Astrocyte (in vitro differentiated cells and primary cell): ENCODE measurements at regions not wholly inside any gene's neighbourhood (a gene's known extent, or its start where the extent isn't known, plus 50 kb on each side); places are given as distances from the start of the nearest gene placed in this dataset.
"Not testable (repeated sequence)": the region's sequence is repeated elsewhere in the genome, so short reads cannot be mapped to it uniquely, and the experiment has no call there.

Source experiments
- DNase-seq: peaks from one replicate; pipeline ENCODE4 v3.0.0-alpha.2; 2010; ENCODE audit warnings: low read depth
- FAIRE-seq: peaks from 2 replicates; lab custom pipeline; 2011; peaks lifted over from hg19 to GRCh38; lab: Jason Lieb, UNC
- H2AFZ ChIP-seq: 2 replicates; pipeline ENCODE4 v1.6.0; 2012; ENCODE audit warnings: low read depth, low read length, inconsistent platforms
- H3K27ac ChIP-seq: 2 replicates; pipeline ENCODE4 v1.5.1; 2011; ENCODE audit warnings: low read depth, low read length, inconsistent platforms
- H3K27me3 ChIP-seq: 2 replicates; pipeline ENCODE4 v1.6.0; 2011; ENCODE audit warnings: low read length, inconsistent platforms; ENCODE audit not compliant: insufficient read depth
- H3K36me3 ChIP-seq: 2 replicates; pipeline ENCODE4 v1.5.1; 2011; ENCODE audit warnings: low read length, inconsistent platforms; ENCODE audit not compliant: insufficient read depth
- H3K4me1 ChIP-seq: 2 replicates; pipeline ENCODE4 v1.5.1; 2011; ENCODE audit warnings: low read length, inconsistent platforms; ENCODE audit not compliant: insufficient read depth
- H3K4me2 ChIP-seq: 2 replicates; pipeline ENCODE4 v1.6.0; 2012; ENCODE audit warnings: low read length, inconsistent platforms
- H3K4me3 ChIP-seq: 2 replicates; pipeline ENCODE4 v1.5.1; 2011; ENCODE audit warnings: low read depth, mild to moderate bottlenecking, low read length, inconsistent platforms; ENCODE audit not compliant: insufficient read depth
- H3K79me2 ChIP-seq: 2 replicates; pipeline ENCODE4 v1.6.0; 2012; ENCODE audit warnings: mild to moderate bottlenecking, low read length, inconsistent platforms; ENCODE audit not compliant: insufficient read depth
- H3K9ac ChIP-seq: 2 replicates; pipeline ENCODE4 v1.6.0; 2012; ENCODE audit warnings: mild to moderate bottlenecking, low read length, inconsistent platforms
- H3K9me3 ChIP-seq: 2 replicates; pipeline ENCODE4 v1.5.1; 2012; ENCODE audit warnings: low read depth, mild to moderate bottlenecking, low read length, inconsistent platforms; ENCODE audit not compliant: insufficient read depth
- H4K20me1 ChIP-seq: 2 replicates; pipeline ENCODE4 v1.6.0; 2012; ENCODE audit warnings: low read length, inconsistent platforms; ENCODE audit not compliant: insufficient read depth
- H3K27ac Mint-ChIP-seq: one replicate; pipeline ENCODE4 v1.8.0; 2021; ENCODE audit warnings: mild to moderate bottlenecking, mixed read lengths; ENCODE audit not compliant: unreplicated experiment
- H3K27me3 Mint-ChIP-seq: one replicate; pipeline ENCODE4 v1.8.0; 2021; ENCODE audit warnings: low read depth, mixed read lengths; ENCODE audit not compliant: unreplicated experiment
- H3K36me3 Mint-ChIP-seq: one replicate; pipeline ENCODE4 v1.8.0; 2021; ENCODE audit warnings: low read depth, mixed read lengths; ENCODE audit not compliant: unreplicated experiment
- H3K4me1 Mint-ChIP-seq: one replicate; pipeline ENCODE4 v1.8.0; 2021; ENCODE audit warnings: low read depth, mixed read lengths; ENCODE audit not compliant: unreplicated experiment
- H3K4me3 Mint-ChIP-seq: one replicate; pipeline ENCODE4 v1.8.0; 2021; ENCODE audit warnings: mild to moderate bottlenecking, moderate library complexity, mixed read lengths; ENCODE audit not compliant: unreplicated experiment
- H3K9me3 Mint-ChIP-seq: one replicate; pipeline ENCODE4 v1.8.0; 2021; ENCODE audit warnings: mild to moderate bottlenecking, mixed read lengths; ENCODE audit not compliant: unreplicated experiment
- EZH2 ChIP-seq: IDR thresholded peaks from 2 replicates; pipeline ENCODE4 v1.6.1; 2012; ENCODE audit warnings: mild to moderate bottlenecking, low read length, inconsistent platforms; ENCODE audit not compliant: insufficient read depth
- TF ChIP-seq, protein P1 (sequence below): IDR thresholded peaks from 2 replicates; pipeline ENCODE4 v1.5.1; 2011; ENCODE audit warnings: low read depth, mild to moderate bottlenecking, inconsistent platforms, low read length, moderate library complexity; ENCODE audit not compliant: insufficient read depth

DNA sequence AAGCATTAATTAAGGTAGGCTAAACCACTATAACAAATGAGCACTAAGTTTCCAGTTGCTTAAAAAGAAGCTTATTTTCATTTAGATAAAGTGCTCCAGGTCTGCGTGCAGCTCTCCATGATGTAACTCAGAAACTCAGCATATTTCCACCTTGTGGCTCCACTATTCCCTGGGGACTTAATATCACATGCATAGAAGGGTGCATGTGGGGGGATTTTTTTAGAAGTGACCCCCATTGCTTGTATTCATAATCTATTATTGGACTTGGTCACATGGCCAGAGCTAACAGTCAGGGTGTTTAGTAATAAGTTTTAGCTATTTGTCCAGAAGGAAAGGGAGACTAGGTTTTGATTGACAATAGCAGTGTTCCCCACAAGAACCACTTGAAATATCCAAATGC, 86.8 kb downstream of the TMCO5A start:
- no peaks in the 10 kb centered on the region for H3K9me3 ChIP-seq
- Mint-ChIP-seq H3K4me3 (no peak overlapping the region), H3K36me3 (no peaks in the 10 kb centered on the region), H3K27me3 (no peaks in the 10 kb centered on the region), H3K27ac (no peak overlapping the region), H3K4me1 (no peaks in the 10 kb centered on the region), H3K9me3 (peaks cover 5% of the 10 kb centered on the region)
- DNase-seq (no peak), FAIRE-seq (no peak)
- H3K27ac ChIP-seq: no peak overlapping the region
- H2AFZ ChIP-seq: no peak overlapping the region
- no peak overlapping the region for H3K4me3 ChIP-seq
- H3K9ac ChIP-seq: no peak overlapping the region
- H3K4me1 ChIP-seq: no peaks in the 10 kb centered on the region
- H3K36me3 ChIP-seq: no peaks in the 10 kb centered on the region
- H3K27me3 ChIP-seq: no peaks in the 10 kb centered on the region
- no peak overlapping the region for H3K4me2 ChIP-seq
- H3K79me2 ChIP-seq: no peaks in the 10 kb centered on the region
- no peak for TF ChIP-seq EZH2
- TF ChIP-seq, protein P1, sequence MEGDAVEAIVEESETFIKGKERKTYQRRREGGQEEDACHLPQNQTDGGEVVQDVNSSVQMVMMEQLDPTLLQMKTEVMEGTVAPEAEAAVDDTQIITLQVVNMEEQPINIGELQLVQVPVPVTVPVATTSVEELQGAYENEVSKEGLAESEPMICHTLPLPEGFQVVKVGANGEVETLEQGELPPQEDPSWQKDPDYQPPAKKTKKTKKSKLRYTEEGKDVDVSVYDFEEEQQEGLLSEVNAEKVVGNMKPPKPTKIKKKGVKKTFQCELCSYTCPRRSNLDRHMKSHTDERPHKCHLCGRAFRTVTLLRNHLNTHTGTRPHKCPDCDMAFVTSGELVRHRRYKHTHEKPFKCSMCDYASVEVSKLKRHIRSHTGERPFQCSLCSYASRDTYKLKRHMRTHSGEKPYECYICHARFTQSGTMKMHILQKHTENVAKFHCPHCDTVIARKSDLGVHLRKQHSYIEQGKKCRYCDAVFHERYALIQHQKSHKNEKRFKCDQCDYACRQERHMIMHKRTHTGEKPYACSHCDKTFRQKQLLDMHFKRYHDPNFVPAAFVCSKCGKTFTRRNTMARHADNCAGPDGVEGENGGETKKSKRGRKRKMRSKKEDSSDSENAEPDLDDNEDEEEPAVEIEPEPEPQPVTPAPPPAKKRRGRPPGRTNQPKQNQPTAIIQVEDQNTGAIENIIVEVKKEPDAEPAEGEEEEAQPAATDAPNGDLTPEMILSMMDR: no peak
- H4K20me1 ChIP-seq: no peaks in the 10 kb centered on the region

DNA sequence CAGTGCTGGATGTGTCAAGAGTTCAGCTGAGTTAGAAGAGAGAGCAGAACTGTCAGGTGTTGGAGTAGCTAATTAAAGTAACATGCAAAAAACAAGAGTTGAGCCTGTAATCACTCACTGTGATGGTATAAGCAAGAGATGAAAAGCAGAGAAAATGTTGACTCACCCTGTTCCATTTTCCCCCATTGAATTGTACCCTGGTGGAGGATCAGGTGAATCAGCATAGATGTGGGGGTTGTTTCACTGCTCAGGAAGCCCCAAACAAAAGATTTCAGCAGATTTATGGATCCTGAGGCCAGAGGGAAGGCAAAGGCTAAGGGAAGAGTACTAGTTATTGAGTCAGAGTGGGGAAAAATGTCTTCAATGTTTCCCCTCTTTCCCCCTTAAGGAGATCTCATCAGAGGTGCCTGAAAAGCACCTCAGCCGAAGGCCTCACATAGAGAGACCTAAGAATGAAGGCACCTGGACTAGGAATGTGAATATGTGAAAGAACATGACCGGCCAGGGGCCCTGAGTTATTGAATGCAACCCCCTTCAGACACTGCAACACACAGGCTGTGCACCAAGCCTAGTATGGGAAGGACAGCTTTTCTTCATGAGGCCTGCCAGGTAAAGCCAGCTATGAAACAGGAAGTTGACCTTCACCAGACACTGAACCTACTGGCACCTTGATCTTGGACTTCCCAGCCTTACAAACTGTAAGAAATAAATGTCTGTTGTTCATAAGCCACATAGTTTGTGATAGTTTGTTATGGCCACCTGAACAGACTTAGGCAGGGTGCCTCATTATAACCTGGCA, 90.1 kb downstream of the TMCO5A start:
- no peak overlapping the region for H3K4me3 ChIP-seq
- Mint-ChIP-seq H3K27me3 (no peaks in the 10 kb centered on the region), H3K36me3 (no peaks in the 10 kb centered on the region), H3K4me1 (peaks cover 3% of the 10 kb centered on the region), H3K9me3 (peaks cover 9% of the 10 kb centered on the region), H3K4me3 (no peak overlapping the region), H3K27ac (peak overlapping the region; percentile 15)
- H3K9me3 ChIP-seq: no peaks in the 10 kb centered on the region
- no peaks in the 10 kb centered on the region for H4K20me1 ChIP-seq
- no peak overlapping the region for H2AFZ ChIP-seq
- no peaks in the 10 kb centered on the region for H3K79me2 ChIP-seq
- H3K9ac ChIP-seq: no peak overlapping the region
- no peak overlapping the region for H3K27ac ChIP-seq
- H3K4me2 ChIP-seq: no peak overlapping the region
- H3K4me1 ChIP-seq: no peaks in the 10 kb centered on the region
- no peaks in the 10 kb centered on the region for H3K36me3 ChIP-seq
- H3K27me3 ChIP-seq: no peaks in the 10 kb centered on the region
- DNase-seq (no peak), FAIRE-seq (no peak)
- TF ChIP-seq EZH2: no peak
- TF ChIP-seq, protein P1: no peak

DNA sequence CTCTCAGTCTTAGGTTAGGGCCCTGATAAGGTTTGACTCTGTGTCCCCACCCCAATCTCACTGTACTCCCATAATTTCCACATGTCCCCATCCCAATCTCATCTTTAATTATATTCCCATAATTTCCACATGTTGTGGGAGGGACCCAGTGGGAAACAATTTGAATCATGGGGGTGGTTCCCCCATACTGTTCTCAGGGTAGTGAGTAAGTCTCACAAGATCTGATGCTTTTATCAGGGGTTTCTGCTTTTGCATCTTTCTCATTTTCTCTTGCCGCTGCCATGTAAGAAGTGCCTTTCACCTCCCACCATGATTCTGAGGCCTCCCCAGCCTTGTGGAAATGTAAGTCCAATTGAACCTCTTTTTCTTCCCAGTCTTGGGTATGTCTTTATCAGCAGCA, 91.2 kb downstream of the TMCO5A start:
- not testable (repeated sequence) for H3K27ac ChIP-seq, H3K27me3 ChIP-seq, DNase-seq, H2AFZ ChIP-seq, H3K27ac Mint-ChIP-seq, H3K9me3 Mint-ChIP-seq, H3K4me1 ChIP-seq, H3K4me3 ChIP-seq, H3K27me3 Mint-ChIP-seq, H3K4me1 Mint-ChIP-seq, H3K9ac ChIP-seq, H3K36me3 ChIP-seq, H3K4me3 Mint-ChIP-seq, H3K4me2 ChIP-seq, H4K20me1 ChIP-seq, FAIRE-seq, H3K36me3 Mint-ChIP-seq, H3K79me2 ChIP-seq, H3K9me3 ChIP-seq
